ENCODE measurements at regions not wholly inside any gene's neighbourhood (a gene's known extent, or its start where the extent isn't known, plus 50 kb on each side); places are given as distances from the start of the nearest gene placed in this dataset.
A peak's percentile ranks its signal among the peaks of the same experiment; 100 is the strongest.
"Not testable (repeated sequence)": the region's sequence is repeated elsewhere in the genome, so short reads cannot be mapped to it uniquely, and the experiment has no call there.

DNA sequence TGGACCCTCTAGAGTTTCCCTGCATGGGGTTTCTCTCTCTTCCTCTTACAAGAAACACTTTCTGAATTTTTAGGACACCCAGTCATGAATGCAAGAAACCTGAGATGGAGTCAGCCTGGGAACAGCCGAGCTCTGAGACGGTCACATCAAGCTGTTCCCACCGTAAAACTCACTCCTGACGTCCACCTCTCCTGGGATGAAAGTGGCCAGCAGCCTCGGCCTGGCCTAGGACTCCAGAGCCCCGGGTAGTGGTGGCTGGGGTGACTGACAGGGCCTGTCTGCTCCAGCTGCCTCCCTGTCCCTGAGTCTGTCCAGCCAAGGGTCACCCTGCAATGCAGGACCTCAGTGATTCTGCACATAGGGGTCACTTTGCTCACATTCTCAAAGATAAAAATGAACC lies 217.8 kb downstream of the SHOX start:
- peak; percentile 53 for DNase-seq (ENCODE audit: low spot score)

- no peak for DNase-seq (ENCODE audit: low spot score)
Measured at GRCh38 chrX:843306-843705, 212.7 kb downstream of the SHOX start.

- DNase-seq (ENCODE audit: low spot score), result no peak
Measured at GRCh38 chrX:840556-840955, 210.0 kb downstream of the SHOX start.

DNA sequence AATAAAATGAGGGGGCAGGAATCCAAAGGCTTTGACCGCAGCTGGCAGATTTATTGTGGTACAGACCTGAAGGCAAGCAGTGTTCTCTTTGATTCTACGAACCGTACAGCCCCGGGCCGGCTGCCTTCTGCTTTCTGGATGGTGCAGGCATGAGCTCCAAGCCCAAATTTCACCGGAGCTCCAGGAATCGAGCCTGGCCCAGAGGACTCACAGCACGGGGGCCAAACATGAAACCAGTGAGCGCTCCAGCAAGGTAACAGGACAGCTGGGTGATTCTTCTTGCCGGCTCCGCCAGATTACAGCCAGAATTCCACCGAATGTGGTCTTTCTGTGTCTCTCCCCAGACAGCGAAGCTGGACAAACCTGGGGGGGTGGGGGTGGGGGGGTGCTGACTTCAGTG lies 208.1 kb downstream of the SHOX start:
- not testable (repeated sequence) for DNase-seq (ENCODE audit: low spot score)

- not testable (repeated sequence) for DNase-seq (ENCODE audit: low spot score)
Measured at GRCh38 chrX:835857-836256, 205.3 kb downstream of the SHOX start.

- no peak for DNase-seq (ENCODE audit: low spot score)
Measured at GRCh38 chrX:830532-830931, 199.9 kb downstream of the SHOX start.

DNA sequence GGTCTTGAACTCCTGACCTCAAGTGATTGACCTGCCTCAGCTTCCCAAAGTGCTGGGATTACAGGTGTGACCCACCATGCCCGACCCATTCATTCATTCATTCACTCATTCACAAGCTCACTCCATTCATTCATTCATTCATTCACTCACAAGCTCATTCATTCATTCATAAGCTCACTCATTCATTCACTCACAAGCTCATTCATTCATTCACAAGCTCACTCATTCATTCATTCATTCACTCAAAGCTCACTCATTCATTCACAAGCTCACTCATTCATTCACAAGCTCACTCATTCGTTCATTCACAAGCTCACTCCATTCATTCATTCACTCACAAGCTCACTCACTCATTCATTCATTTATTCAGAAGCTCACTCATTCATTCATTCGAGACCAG lies 198.6 kb downstream of the SHOX start:
- DNase-seq (ENCODE audit: low spot score), result no peak

DNA sequence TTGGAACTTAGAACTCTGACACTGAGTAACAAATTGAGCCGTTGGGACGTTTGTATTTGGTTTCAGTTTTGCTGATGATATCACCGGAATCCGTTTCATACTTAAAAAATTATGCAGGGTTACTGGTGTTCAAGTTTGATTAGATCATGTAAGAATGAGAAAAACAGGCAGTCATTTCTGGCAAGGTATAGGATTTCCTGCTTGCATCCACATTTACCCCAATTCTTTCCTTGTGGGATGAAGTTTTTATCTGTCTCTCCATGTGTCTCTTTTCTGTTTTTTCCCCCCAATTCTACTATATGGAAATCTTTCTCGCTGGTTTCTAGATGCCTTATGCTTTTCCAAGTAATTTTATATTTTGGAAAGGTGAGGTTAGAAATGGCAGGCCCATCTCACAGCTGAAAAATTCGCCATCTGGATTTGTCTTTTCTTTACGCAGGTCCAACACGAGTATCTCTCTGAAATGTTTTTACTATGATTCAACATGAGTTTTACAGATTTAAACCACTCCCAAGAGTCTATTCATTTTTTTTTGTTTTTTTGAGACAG lies 197.9 kb downstream of the SHOX start:
- no peak for DNase-seq (ENCODE audit: low spot score)

GRCh38 chrX:826448-826847 lies 195.9 kb downstream of the SHOX start:
- no peak for DNase-seq (ENCODE audit: low spot score)

DNA sequence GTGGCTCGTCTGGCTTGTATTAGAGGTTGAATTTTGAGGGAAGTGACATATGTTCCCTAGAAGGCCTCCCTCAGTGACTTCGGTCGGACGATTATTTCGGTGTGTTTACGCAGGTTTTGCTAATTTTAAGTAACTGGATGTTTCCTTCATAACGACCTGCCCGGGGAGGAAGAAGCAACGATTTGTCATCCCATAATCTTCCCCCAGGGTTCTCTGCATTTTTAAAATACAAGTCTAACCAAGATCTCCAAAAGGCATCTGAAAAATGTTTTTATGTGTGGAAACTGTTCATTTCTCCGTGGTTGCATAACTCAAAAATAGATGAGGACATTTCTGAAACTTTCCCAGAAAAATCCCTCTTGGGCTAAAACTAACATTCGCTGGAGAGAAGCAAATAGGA lies 195.4 kb downstream of the SHOX start:
- no peak for DNase-seq (ENCODE audit: low spot score)

DNA sequence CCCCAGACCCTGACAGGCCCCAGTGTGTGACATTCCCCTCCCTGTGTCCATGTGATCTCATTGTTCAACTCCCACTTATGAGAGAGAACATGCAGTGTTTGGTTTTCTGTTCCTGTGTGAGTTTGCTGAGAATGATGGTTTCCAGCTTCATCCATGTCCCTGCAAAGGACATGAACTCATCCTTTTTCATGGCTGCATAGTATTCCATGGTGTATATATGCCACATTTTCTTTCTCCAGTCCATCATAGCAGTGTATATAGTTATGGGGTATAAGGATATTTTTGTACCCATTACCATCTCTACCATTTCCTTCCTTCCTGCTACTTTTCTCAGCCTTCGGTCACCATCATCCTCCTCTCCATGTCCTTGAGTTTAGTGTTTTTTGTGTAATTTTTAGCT lies 192.5 kb downstream of the SHOX start:
- DNase-seq (ENCODE audit: low spot score), result not testable (repeated sequence)

- DNase-seq (ENCODE audit: low spot score), result no peak
Measured at GRCh38 chrX:821327-822107, 190.9 kb downstream of the SHOX start.

DNA sequence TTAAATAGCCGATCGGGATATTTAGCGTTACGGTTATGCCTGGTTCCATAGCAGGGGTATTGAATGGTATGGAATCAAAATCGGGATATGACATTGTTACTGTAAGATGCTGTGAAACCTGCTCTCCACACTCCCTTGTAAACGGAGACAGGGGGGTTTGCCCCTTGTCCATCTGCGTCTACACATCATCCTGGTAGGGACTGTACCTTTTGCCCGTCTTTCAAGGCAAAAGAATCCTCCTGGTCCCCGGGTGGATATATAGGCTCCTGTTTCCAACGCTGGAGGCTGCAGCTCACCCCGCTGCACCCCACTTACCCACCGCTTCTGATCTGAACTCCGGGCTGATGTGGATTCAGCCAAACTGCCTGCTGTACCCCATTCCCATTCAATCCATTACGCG lies 189.1 kb downstream of the SHOX start:
- DNase-seq (ENCODE audit: low spot score), result no peak

DNA sequence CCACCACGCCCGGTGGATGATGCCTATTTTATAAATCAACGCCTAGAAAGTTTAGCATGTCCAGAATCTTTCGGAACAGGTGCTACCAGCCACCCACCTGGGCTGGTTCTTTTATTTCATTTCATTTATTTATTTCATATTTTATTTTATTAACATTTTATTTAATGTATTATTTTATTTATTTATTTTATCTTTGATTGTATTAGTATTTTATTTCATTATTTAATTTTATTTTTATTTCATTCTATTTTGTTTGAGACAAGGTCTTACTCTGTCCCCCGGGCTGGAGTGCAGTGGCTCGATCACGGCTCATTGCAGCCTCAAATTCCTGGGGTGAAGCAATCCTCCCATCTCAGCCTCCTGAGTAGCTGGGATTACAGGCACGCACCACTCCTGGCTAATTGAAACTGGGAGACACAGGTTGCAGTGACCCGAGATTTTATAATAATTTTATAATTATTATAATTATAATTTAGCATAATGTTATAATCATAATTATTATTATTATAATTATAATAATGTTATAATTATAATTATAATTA lies 187.2 kb downstream of the SHOX start:
- no peak for DNase-seq (ENCODE audit: low spot score)

DNA sequence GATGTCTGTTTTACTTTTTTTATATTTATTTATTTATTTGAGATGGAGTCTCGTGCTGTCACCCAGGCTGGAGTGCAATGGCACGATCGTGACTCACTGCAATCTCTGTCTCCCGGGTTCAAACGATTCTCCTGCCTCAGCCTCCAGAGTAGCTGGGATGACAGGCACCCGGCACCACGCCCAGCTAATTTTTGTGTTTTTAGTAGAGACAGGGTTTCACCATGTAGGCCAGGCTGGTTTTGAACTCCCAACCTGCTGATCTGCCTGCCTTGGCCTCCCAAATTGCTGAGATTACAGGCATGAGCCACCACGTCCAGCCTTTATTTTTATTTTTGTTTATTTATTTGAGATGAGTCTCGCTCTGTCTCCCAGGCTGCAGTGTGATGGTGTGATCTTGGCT lies 186.6 kb downstream of the SHOX start:
- not testable (repeated sequence) for DNase-seq (ENCODE audit: low spot score)

- no peak for DNase-seq (ENCODE audit: low spot score)
Measured at GRCh38 chrX:816411-816810, 185.8 kb downstream of the SHOX start.

- no peak for DNase-seq (ENCODE audit: low spot score)
Measured at GRCh38 chrX:810186-810585, 179.6 kb downstream of the SHOX start.

DNA sequence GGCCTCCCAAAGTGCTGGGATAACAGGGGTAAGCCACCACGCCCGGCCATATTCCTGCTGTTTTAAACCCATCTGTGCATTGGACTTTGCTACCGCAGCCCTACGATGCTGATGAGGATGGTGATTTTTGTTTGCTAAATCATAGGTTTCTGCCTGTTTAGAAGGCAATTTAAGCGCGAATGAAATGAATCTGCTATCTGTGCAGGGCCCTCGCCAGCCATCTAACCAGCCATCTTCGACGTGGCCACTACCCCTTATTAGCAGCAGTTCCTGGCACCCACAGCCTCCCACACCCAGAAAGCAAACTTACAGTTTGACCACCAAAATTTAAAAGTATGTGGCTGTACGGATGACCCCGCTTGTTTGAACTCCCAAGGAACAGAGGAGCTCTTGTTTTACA lies 178.5 kb downstream of the SHOX start:
- DNase-seq (ENCODE audit: low spot score), result no peak

DNA sequence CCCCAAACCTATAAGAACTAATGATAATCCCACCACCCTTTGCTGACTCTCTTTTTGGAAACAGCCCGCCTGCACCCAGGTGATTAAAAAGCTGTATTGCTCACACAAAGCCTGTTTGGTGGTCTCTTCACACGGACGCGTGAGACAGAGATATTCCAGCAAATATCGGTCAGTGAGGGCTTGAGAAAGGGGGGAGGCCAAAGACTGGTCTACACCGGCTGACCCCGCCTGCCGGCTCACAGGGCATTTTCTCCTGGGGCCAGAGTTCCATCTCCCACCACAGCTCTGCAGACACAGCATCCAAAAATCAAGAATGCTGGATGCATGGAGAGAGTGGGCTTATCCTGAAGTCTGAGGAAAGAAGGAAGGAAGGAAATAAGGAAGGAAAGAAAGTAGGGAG lies 176.0 kb downstream of the SHOX start:
- no peak for DNase-seq (ENCODE audit: low spot score)

DNA sequence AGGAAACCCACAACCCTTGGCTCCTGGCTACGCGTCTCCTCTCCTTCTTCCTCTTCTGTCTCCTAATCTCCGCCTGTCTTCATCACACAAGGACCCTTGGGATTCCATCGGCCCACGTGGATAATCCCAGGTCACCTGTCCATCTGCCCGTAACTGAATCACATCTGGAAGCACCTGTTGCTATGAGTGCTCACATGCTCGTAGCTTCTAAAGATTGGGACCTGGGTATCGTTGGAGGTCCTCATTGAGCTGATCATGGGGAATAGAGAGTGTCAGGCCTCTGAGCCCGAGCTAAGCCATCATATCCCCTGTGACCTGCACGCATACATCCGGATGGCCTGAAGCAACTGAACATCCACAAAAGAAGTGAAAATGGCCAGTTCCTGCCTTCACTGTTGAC lies 175.4 kb downstream of the SHOX start:
- no peak for DNase-seq (ENCODE audit: low spot score)

DNA sequence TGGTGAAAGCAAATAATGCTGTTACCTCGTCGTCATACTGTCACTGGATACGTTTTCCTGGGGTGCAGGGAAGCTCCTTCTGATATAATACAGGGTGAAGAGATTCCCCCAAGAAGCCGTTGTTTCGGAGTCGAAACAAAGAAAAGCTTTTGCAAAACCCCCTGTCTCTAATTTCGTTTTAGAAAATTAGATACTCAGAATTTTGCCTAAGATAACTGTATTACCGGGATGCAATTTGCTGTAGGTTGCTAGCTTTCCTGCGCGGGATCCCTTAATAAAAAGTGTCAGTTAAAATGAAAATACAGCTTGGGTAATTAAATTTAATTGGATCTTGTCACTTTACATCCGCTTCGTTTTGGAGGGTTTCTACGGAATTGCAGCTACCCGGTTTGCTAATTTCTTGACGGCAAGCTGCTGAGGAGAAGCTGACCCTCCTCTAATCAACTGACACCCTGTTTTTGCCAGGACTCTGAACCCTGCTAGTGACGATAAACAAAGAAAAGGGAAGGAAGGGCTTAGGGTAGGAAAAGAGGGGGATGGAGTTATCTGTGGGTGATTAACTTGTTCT lies 174.6 kb downstream of the SHOX start:
- DNase-seq (ENCODE audit: low spot score), result no peak

- no peak for DNase-seq (ENCODE audit: low spot score)
Measured at GRCh38 chrX:802846-803245, 172.3 kb downstream of the SHOX start.

DNA sequence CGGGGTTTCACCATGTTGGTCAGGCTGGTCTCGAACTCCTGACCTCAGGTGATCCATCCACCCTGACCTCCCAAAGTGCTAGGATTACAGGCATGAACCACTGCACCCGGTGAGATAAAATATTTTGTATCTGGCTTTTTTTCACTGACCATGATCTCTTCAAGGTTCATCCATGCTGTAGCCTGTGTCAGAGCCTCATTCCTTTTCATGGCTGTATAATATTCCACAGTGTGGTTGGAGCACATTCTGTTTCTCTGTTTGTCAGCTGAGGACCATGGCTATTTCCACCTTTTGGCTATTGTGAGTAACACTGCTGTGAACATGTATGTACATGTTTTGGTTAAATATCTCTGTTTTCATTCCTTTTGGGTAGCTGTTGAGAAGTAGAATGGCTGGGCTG lies 169.2 kb downstream of the SHOX start:
- no peak for DNase-seq (ENCODE audit: low spot score)

DNA sequence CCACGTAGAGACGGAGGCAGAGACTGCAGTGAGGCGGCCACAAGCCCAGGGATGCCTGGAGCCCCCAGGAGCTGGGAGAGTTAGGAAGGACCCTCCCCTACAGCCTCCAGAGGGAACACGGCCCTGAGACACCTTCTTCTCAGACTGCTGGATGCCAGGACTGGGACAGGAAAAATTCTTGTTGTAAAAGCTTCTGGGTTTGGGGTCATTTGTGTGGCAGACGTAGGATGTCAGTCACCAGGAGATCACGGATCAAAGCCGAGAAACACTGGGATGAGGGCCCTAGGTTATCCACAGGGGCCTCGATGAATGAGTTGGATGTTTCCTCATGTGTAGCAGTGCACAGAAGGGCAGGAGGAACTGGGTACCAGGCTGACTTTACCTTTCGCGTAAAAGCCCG lies 163.7 kb downstream of the SHOX start:
- peak; percentile 31 for DNase-seq (ENCODE audit: low spot score)
